Left hindlimb (tissue), 1 donor: ENCODE measurements at regions not wholly inside any gene's neighbourhood (a gene's known extent, or its start where the extent isn't known, plus 50 kb on each side); places are given as distances from the start of the nearest gene placed in this dataset.

Experiments used
- DNase-seq: peaks from one replicate; pipeline ENCODE4 v3.0.0-alpha.2; 2018

DNA sequence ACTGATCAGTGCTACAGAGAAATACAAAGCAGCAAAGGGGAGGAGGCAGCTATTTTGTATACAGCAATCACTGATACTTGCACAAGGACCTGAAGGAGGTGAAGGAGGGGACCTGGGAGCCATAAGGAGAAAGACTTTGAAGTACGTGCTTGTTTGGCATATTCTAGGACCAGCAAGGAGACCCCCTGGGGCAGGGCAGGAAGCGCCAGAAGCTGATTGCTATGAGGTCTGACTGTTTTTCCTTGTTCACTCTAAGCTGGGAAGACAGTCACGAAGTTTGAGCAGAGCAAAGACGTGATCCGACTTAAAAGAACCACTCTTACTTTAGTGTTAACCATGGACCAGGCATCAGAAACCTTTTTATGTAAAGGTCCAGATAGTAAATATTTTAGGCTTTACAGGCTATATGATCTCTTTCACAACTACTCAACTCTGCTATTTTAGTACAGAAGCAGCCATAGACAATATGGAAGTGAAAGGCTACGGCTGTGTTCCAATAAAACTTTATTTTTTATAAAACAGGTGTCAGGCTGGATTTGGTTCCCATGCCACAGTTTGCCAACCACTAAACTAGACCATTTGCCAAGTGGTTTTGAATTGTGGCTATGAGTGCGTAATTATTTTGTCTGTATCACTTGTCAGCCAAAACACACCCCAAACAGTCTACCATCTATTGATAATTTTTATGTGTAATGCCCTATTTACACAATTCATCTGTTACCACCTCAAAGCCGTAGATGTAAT, 217.9 kb downstream of the PRL start:
- DNase-seq: no peak

DNA sequence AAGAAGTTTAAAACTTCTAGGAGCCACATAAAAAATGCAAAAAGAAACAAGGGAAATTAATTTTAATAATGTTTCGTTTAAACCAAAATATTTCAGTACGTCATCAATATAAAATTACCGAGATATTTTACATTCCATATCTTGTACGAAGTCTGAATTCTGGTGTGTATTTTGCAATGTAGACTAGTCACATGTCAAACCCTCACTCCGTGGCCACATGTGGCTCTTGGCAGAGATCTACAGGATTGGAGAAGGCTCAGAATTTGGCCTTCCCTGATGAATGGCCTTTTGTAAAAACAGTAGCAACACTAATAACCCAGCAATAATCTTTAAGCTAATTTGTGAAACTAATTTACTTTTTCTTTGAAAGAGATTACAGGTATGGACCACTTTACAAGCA, 217.1 kb downstream of the PRL start:
- DNase-seq: no peak

DNA sequence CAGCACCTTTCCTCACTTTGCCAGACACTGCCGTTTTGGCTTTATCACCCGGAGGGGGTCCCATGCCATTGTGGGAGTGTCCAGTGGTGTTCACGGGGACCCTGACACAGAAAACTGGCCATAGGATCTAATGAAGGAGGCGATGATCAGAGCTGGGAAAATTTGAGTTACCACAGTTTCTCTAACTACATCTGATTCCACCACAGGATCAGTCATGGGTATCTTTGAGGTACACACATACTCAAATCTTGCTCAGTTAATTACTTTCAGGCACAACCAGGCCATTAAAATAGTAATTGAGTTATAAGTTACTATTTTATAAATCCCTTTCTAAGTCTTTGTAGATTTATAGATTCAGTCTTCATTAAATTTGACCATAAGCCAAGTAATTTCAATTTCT, 215.1 kb downstream of the PRL start:
- no peak for DNase-seq

DNA sequence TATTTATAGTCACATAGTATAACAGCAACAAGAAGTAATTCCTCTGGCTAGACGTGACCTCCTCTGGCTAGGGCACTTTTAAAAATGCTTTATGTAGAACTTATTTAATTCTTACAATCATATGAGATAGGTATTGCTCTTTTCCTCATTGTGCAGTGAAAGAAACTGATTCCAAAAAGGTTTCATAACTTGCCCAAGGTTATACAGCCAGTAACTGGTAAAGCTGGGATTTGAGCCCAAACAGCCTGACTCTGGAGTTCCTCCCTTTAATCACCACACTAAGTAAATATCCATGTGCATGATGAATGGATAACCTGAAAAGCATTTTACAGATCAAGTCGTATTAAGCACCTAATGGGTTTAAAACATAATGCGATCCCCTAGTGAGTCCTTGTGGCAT, 214.6 kb downstream of the PRL start:
- no peak for DNase-seq

DNA sequence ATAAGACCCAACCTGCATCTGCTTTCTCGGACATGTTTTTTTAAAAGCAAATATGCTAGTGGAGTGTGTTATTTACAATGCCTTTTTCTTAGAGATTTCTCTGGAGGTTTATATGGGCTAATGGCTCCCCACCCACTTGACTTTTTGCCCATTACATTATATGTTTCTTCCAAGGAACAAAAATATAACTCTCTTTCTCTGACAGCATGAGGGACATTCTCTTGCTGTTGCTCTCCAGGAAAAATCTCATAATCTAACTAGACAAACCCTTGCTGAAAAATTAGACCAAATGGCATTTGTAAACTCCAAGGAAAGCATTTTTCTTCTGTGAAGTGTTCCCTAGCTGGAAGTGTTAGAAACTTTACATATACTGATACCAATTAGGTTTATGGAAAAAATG, 213.7 kb downstream of the PRL start:
- DNase-seq: no peak

DNA sequence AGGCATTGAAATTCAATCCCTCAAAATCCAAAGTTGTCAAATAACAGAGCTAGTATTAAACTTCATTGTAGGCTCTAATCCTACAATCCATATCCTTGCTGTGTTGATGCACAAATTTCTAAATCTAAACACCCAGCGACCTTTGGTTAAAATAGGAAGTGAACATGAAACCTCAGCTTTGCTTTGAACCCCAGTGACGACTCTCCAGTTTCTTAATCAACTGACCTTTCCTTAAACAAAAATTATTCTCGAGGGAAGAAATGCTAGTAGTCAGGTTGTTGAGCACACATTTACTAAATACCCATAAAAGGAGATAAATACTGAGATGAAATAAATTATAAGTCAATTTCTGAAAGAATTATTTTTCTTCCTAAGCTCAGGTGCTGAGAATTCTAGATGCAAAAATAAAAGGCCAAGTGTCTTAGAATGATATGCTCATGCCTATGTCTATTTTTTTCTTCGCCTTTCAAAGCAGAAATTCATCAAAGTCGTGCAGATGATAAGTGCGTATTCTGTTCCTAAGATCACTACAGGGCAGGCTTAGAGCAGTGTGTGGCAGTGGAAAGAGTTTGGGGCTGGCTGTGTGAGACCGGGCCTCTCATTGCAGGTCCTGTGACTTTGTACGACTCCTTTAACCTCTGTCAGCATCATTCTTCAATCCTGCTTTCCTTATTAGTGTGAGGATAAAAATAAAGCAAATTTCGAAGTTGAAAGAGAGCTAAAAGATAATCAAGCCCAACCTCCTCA, 208.7 kb downstream of the PRL start:
- DNase-seq: no peak

DNA sequence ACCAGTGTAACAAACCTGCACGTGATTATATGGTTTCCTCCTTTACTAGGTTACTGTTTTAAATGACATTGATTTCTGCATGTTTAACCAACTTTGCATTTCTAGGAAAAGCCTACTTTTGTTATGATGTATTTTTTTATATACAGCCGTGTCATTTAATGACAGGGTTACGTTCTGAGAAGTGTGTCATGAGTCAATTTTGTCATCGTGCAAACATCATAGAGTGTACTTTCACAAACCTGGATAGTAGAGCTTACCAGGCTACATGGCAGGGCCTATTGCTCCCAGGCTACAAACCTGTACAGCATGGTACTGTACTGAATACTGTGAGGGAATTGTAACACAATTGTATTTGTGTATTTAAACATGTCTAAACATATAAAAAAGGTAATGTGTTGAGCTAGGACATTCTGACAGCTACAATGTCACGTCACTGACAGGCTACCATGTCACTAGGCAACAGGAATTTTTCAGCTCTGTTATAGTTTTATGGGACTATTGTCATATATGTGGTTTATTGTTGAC, 205.3 kb downstream of the PRL start:
- no peak for DNase-seq

DNA sequence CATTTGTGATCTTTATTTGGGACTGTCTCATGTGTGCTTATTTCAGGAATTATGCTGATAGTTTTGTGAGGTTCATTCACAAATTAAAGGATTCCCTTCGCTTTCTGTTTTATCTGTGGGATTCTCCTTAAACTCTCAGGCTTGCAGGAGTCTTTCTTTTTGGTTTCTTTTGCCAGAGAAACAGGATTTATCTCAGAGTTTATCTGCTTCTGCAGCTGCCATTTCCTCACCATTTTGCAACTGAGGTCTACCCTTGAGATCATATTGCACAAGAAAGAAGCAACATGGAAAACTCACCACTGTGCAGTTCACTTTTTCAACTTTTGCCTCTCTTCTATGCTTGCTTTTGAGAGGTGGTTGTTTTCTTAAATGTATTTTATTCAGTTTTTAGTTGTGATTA, 201.0 kb downstream of the PRL start:
- no peak for DNase-seq

DNA sequence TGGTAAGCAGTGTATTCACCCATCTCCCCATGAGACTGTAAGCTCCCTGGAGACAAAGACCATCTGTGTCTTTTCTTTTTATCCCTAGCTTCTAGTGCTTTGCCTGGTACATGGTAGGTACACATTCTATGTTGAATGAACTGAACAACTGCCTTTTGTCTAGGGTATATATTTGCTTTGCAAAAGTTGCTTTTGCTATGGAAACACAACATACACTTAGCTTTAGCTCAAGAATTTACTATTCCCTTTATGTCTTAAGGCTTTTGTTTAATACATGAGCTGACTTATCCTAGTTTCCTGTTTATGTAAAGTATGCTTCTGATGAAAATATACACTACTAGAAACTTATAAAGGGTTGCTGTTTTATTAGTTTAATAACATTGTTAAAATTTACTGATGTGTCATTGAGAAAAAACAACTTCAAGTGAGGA, 198.2 kb downstream of the PRL start:
- DNase-seq: no peak

DNA sequence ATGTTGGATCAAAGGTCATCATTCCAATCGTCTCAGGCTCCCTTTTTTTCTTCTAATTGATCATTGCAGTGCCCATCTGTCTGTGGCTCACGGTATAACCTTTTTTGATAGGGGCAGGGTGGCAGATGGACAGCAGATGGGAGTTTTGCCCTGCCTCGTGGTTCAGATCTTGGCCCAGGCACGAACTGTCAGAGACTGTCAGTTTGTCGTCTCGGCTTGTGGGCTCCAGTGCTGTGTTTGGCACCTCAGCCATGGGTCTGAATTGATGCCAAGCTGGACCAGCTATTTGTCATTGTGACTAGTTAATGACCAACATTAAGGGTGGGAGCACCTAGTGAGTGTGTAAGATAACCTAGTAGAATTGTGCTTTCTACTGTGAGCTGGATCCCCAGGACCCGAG, 197.6 kb downstream of the PRL start:
- DNase-seq: no peak

DNA sequence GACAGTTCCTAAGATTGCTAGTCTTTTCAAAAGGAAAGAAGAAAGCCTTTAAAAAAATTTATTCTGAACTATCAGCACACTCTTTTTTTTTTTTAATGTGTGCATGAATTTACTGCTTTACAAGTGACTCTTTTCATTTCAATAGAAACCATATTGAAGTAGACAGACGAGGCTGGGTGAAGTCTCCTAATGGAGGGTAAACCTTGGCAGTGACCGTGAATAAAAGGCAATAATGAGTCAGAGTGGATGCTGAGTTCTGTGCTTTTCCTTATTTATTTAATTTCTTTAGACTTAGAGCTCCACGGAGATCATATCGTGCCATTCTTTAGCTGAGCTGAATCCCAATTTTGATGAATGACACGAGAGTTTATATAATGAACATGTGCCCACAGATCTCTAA, 196.9 kb downstream of the PRL start:
- DNase-seq: no peak

DNA sequence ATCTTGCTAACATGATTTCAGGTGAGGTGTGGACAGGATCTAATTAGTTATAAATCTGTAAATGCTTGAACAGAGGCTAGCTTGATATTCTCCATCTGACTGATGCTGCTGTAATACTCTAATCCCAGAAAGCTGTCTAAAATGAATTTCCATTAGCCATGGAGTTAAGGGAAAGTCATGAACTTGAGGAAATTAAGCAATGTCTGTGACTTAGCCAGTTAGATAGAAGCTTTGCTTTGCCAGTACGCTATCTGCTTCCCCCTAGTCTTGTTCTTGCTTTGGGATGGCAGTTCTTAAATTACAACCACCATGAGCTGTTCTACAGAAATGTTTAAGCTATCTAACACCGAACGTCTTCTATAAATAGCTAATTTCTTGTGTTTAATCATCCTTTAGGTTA, 195.7 kb downstream of the PRL start:
- DNase-seq: no peak

DNA sequence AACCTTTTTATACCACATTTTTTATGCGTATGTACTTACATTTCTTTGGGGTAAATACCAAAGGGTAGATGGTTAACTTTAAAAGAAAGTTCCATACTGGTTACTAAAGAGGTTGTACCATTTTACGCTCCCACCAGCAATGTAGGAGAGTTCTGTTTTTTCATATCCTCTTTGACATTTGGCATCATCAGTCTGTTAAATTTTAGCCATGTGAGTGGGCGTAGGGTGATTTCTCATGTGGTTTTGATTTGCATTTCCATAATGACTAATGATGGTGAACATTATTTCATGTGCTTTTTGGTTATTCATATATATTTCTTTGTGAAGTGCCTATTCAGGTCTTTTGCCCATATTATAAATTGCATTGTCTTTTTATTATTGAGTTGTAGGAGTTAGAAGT, 194.2 kb downstream of the PRL start:
- no peak for DNase-seq

DNA sequence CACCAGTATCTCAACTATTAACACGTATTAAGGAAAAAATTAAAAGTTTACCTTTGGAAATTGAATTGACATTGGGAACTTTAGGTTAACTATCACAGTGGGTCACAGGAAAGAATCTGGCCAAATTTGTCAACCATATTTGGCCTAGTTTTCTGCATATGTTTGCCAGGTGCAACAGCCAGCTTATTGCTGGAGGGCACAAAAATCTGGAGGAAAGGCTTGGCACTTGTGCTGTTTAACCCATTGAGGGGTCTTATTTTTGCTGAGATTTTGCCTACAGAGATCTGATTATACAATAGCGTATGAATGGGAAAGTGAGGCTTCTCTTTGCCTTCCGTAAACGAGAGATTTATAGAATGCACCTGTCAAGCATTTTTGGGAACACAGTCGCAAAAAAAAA, 190.4 kb downstream of the PRL start:
- no peak for DNase-seq

DNA sequence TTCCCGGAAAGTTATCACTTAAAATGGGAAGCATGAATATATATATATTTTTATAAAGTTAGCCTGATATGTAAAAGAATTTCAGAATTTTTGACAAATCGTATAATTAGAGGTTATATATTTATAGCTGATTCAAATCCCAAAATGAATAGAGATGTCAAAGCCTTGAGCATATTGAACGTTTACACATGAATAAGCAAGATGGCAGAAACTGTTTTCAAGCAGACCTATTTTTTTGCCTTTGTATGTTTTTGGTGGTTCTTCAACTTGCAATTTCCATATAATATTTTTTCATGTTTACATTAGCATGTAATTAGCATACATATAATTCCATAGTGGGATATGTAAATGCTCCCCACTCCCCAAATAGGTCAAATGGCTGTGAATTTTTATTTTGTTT, 189.9 kb downstream of the PRL start:
- DNase-seq: no peak

DNA sequence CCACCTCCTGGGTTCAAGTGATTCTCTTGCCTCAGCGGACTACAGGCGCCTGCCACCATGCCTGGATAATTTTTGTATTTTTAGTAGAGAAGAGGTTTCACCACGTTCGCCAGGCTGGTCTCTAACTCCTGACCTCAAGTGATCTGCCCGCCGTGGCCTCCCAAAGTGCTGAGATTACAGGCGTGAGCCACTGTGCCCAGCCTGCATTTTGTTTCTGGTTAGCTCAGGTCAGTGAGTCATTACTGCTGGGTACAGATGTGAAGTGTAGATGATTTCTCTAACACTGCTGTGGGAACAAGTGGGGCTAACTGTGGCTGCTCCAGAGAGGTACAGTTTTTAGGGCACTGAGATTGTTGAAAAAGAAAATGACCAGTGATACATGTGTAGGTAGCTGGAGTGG, 188.6 kb downstream of the PRL start:
- no peak for DNase-seq

DNA sequence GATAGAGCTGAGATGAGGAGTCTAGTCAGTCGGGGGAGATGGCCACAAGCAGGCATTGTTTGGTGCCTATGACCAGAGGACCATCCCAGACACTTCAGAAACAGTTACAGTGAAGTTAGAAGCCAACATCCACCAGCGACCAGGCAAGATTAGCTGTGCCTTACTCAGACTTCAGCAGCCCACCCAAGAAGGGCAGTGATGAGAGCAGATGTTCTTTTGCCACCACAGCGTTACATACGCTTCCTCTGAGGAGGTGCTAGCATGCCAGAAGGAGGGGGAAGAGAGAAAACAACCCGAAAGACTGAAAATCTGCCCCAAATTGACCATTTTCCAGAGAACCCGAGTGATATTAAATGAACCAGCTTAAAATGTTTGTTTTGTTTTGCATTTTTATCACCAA, 186.8 kb downstream of the PRL start:
- DNase-seq: no peak

DNA sequence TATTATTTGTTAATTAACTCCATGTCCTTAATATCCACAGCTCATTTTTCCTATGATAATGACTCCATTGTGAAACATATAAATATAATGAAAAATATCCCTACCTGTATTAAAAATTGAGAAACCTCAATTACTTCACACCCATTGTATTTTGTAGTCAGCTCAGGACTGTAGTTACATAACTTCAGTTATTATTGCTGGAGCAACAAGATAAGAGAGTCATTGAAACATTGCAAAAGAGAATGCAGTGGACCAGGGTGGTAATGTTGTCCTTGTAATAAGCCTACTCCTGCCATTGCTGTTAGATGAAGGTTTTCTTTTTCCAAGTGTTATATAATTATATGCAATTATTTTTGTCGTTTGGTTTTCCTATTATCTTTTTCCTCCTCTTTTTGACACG, 184.4 kb downstream of the PRL start:
- DNase-seq: no peak

DNA sequence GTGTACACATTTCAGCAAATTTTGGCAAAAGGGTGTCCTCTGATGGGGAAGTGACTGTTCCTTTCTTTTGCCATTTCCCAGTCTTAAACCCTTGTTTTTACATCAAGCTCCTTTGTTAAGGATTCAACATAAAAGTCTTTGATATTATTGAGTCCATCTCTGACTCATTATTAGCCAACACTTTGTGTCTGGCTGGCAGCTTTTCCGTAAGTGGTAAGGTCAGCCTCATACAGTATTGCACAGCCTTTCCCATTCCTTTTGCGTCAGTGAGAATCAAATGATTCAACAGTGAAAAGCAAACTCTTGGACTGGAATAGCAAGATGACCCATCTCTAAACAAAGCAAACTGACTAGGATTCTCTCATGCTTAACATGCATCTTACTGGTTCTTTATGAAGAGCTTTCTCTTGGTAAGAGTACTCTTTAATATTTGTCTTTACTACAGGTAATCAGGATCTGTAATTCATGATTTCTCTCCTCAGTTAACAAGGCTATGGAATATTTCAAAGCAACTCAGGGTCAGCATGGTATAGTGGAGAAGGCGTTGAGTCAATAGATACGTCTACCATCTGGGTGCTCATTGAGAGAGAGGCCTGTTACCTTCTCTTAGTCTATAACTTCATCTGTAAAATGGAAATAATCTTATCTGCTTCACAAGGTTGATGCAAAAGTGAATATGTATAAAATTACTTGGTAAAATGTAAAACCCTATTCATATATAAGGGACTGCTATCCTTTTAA, 183.6 kb downstream of the PRL start:
- DNase-seq: no peak

DNA sequence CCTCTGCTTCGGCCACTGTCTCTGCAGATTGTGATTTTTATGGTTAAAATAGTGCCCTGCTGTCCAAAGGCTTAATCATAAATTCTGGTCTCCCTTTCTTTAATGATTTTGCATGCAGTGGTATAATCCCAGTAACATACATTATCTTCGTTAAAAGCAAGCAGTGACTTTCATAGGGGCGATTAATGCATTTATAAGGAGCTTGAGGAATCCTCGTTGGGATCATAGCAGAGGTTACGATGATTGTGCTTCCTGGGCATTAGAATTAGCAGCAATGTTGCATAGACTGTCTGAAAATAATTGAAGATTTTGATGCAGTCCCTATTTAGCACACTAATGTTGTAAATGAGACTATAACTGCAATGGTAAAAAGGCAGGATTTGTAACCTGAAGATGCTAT, 181.3 kb downstream of the PRL start:
- DNase-seq: no peak

DNA sequence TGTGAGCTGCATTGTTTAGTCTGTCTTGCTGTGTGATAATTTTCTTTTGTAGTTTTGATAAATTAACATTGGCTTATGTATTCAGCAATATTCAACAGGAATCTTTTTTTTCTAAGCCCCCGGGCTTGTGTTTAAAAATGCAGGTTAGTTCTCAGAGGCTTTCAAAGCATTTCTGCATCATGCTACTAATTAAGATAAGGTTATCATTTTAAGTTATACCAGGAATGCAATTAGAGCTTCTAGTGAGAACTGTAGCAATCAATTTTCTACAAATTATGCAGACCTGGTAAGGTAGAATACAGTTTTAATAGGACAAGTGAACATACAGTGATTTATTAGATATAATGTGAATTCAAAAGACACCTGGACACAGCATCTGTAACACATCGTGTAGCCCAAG, 179.2 kb downstream of the PRL start:
- no peak for DNase-seq

DNA sequence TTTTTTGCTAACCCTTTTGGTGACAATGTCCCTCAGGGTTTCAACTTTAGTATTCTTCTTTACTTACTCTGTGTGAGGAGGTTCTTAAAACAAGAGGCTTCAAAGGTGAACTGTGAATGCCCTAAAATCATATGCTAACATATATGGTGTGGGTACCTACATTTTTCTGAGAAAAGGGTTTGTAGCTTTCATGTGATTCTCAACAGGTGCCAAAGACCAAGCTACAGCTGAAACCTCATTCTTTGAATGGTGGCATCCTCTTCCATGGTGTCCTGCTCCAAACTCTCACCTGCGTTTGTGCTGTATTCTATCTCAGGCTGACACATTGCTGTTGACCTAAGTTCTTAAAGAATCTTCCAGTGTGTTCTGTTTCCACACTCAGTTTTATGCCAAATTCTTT, 177.3 kb downstream of the PRL start:
- no peak for DNase-seq

DNA sequence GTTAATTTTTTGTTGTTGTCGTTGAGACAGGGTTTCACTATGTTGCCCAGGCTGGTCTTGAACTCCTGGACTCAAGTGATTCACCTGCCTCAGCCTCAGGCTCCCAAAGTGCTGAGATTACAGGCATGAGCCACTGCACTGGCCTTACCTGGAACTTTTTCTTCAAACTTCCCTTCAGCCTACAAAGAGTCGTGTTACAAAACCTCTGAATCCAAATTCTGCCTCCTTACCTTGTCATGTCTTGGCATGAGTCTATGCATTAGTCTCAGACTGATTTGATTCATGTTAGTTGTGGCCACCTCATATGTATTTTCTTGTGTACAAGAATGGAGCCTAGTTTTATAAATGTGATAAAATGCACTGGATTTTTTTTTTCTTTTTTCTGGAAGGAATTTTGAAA, 172.1 kb downstream of the PRL start:
- DNase-seq: no peak

DNA sequence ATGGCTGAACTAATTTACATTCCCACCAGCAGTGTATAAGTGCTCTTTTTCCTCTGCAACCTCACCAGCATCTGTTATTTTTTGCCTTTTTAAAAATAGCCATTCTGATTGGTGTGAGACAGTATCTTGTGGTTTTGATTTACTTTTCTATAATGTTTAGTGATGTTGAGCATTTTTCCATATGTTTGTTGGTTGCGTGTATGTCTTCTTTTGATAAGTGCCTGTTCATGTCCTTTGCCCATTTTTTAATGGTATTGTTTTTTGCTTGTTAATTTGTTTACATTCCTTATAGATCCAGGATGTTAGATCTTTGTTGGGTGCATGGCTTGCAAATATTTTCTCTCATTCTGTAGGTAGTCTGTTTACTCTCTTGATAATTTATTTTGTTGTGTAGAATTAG, 169.9 kb downstream of the PRL start:
- no peak for DNase-seq
